GM21717 (cell line): ENCODE measurements at regions not wholly inside any gene's neighbourhood (a gene's known extent, or its start where the extent isn't known, plus 50 kb on each side); places are given as distances from the start of the nearest gene placed in this dataset.
"Not testable (repeated sequence)": the region's sequence is repeated elsewhere in the genome, so short reads cannot be mapped to it uniquely, and the experiment has no call there.

Source experiments
- ATAC-seq: cut with Tn5 transposase; IDR thresholded peaks from one replicate; pipeline ENCODE4 v1.9.1; 2021; ENCODE audit warnings: mild to moderate bottlenecking, moderate library complexity; ENCODE audit not compliant: unreplicated experiment

DNA sequence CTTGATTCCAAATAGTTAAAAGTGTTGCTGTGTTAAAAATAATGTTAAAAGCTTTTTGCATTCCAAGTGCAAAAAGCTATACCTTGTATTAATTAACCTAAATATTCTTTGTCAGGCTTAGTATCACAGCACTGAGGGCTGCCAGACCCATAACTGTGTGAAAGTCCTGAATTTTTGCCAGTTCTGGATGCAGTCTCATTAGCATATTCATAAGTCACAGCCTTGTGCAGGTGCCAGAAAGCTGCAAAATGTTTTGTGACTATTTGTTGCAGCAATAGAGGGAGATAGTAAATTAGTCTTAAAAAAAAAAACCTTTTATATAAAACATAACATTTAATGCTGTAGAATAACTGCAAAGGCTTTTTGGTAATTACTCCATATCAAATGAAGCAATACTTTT is 56.6 kb downstream of the SLITRK1 start:
- ATAC-seq, result no peak

DNA sequence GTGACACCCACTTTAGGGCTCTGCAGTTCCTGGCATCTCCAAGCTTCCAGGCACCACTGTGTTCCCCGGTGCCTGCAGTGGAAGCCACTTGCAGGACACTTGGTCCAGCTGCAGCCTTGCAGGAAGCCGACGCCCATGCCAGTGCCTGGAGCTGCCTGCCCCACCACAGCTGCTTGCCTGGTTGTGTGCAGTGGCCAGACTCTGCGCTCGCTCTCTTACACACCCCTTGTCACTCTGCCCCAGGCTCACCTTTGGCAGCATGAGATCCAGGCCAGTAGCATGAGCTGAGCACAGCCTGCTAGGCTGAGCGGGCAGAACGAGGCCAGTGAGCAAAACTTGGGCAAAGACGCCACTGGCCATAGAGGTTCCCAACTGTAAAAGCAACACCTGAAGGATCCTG is 57.7 kb downstream of the SLITRK1 start:
- no peak for ATAC-seq

DNA sequence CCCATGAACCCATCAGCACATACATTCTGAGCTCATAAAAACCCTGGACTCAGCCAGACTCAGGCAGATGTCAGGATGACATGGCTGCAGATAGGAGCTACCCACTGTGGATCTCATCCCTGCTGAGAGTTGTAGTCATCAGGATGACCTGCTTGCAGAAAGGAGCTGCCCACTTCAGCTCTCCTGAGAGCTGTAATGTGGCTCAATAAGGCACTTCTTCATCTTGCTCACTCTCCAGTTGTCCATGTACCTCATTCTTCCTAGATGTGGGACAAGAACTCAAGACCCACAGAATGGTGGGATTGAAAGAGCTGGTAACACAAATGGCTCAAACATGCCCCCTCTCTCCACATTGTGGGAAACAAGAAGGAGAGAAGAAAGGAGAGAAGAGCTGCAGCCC is 58.2 kb downstream of the SLITRK1 start:
- no peak for ATAC-seq

DNA sequence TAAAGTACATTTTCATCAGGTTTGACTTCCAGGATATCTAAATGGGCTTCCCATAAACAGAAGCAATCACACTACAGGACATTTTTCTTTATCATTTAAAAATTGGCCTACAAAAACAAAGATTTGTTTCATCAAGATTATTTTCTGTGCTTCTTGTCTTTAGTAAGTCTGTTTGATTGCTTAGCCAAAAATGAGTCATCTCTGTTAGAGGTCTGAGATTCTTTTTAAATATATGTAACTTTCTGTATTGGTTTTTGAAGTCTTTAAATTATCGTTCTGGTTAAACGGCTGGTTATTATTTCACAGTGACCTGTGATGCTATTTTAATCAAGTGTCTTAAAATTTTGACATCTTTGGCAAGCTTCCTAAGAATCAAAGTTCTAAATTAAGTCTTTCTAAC is 62.7 kb downstream of the SLITRK1 start:
- no peak for ATAC-seq

DNA sequence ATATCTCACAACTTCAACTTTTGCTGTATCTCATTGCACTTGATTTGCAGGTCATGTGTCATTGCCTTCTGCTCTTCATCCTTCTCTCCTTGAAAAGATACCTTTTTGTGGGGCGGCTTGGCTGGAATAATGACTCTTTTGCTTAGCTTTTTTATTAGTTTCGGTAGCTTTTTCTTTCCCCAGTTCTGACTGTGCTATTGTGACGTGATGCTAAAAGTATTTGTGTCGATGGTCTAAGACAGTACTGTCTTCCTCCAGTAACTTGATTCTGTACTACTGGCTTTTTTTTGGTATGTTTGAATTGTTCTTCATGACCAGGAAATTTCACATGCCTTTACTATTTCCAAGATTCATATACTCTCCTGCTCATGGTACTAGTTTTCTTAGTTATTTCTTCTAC is 63.1 kb downstream of the SLITRK1 start:
- no peak for ATAC-seq

DNA sequence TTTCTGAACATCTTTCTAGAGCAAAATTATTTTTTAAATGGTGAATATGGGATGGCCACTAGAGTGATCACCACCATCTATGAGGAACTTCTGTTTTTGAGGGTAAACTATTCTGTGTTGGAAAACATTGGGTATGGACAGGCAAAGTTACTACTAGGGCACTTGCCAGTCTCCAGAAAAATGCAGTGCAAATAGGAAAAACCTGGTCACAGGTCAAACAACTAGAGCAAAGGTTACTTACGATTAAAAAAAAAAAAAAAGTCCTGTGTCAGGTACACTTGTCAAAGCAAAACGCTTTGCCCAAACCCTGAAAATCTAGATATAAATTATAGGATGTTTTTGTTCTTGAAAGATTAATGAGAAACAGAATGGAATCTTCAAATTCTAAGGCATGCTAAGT is 66.2 kb downstream of the SLITRK1 start:
- ATAC-seq, result no peak

DNA sequence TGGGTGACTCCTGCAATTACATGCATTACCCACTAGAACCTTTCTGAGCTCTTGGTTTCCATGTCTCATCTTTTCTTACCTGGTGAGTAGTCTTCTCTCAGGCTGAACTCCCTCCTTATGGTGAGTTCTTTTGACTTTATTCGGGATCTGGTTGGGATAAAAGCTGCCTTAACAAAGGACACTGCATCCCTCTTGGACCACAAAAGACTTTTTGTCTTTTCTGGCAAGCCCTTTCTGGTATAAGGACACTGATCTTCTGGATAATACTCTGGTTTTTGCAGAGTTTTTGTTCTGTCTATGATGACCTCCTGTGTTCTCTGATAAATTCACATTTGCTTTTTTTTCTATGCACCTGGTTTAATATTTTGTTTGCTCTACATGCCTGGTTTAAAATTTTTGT is 66.7 kb downstream of the SLITRK1 start:
- no peak for ATAC-seq

DNA sequence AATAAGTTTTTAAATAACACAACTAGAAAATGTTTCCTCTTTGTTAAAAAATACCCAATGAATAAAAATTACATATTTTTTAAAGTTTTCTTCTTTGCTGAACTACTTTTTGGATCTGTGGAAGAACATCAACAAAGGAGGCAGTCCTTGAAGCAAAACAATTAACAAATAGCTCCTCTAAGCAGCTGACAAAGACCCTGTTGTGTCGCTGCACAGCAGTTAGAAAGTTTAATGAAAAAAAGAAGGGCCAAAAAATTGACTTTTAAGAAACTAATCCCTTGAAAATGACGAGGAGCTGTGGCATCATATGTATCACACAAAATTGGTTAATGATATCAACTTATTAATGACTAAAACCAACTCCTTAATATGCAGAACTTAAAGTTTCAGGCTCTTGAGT is 72.1 kb downstream of the SLITRK1 start:
- no peak for ATAC-seq

DNA sequence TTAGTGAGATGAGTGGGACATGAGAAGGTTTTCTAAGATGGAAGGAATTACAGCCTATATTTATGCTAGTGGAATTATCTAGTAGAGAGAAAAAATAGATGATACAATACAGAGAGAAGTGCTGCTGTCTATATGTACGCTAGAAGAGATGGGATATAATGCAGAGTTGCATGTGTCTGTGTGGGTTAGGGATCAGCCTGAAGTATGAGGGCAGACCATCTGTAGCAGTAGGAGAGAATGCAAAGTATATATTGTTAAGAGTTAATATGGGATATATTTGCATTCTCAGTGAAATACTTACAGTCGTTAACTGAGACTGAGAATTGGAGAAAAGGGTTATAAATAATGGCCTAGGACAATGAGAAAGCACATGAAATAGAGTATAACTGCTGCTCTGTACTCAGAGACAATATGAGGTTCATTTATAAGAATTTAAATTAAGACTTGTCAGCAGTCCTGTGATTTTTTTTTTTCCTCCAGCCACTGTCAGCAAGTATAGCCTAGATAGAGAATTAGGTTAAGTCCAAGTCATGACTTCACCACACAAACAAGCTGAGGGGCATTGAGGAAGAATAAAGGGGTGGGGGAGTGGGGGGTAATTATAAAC is 77.8 kb downstream of the SLITRK1 start:
- no peak for ATAC-seq

DNA sequence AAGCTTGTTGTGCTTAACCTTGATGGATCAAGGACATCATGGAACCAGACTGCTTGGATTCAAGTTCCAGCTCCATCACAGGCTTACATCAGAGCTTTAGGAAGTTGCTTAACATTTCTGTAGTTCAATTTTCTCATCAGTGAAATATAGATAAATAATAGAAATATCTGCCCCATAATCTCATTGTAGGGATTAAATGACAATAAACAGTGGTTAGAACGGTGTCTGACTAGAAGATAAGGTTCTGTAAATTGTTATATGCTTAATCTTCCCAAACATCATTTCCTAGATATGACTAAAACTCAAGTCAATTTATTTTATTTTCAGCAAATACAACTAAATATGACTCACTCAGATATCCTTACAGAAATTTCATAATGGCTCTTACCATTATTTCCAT is 83.5 kb downstream of the SLITRK1 start:
- ATAC-seq, result no peak

DNA sequence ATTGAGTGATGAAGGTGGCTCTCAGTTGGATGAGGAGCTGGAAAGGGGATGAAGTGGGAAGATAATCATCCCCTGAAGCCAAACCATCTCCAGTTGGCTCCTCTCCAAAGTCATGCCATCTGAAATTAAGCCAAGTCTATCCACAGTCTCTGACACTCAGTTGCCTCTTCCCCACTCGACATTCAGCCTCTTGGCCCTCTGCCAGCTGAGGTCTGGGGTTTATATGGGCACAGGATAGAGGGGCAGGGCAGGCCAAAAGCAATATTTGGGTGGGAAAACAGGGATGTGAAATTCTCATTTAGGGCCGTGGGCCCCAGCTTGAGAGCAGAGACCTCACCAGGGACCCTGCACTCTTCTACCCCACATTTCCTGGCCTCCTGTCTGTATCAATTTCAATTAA is 85.9 kb downstream of the SLITRK1 start:
- ATAC-seq, result no peak

DNA sequence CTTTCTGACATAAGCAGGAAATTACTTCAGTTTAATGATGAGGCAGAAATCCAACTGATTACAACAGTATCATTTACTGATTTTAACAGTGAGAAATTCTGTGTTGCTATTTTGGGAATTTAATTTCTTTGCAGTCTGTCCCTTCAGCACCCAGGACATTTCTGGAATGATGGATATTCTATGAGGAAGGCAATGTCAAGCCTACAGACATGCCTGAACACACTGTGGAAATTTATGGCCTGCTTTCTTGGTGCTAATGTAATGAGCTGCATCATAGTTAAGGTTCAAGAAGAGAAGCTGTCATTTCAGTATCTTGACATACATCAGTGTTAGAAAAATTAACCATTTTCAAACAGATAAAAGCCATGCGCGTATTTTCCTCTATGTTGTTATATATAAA is 87.7 kb downstream of the SLITRK1 start:
- no peak for ATAC-seq

DNA sequence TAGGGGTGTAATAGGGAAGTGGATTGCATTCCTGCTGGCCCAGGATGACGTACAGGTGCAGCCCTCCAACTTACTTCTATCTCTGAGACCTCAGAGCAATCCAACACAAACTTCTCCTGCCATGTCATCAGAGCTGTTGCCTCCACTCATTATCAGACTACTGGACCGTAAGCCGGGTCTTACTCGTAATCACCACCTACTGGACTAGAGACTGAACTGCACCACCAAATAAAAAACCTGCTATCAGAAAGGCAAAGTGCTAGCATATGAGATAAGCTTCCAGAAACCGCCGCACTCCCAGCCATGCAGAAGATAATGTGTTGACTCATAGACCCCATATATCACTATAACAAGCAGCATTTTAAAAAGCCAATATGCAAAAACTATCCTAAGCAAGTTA is 102.0 kb downstream of the SLITRK1 start:
- ATAC-seq, result peak; percentile 64

DNA sequence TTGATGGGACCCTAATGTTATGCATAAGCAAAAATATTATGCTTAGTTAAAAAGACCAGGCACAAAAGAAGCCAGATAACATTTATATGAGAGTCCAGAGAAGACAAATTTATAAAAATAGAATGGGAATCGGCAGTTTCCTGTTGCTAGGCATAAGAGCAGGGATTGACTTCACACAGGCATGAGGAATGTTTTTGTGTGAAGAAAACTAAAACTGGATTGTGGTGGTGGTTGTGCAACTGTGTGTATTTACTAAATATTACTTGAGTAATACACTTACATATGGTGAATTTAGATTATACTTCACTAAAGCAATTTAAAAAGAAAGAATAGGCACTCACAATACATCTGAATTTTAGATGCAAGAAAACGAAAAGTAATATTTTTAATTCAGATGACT is 108.3 kb downstream of the SLITRK1 start:
- ATAC-seq, result no peak

DNA sequence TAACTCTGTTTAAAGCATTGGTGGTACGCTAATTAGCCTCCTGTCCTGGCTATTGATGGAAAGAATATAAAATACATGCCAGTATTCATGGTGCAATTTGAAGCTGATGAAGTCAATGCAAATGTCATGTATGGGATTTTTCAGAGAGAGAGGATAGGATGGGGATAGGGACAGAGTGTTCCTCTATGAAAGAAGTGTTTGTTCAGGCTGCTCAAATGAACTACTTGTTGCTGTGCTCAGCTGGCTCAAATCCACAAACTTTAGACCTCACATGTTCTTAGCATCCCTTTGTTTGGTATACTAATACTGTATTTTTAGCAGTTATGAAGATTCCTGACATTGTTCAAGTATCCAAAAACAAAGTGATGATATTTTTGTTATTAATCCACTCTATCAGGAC is 116.5 kb downstream of the SLITRK1 start:
- no peak for ATAC-seq

DNA sequence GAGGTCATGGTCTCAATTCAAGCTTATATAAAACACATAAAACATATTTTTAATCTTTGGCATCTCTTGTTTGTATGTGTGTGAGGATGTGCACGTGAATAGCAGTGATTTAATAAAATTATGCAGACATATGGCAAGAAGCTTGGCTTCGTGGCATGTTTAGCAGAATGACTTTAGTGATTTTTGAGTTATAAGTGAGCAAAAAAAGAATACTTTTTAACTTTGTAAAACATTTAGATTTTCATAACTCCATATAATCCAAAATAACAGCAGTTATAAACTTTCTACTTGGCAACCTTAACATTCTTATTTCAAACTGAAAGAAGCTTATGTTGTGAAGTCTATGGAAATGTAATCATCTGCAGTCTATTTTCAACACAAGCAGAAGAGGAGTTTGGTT is 120.6 kb downstream of the SLITRK1 start:
- no peak for ATAC-seq

DNA sequence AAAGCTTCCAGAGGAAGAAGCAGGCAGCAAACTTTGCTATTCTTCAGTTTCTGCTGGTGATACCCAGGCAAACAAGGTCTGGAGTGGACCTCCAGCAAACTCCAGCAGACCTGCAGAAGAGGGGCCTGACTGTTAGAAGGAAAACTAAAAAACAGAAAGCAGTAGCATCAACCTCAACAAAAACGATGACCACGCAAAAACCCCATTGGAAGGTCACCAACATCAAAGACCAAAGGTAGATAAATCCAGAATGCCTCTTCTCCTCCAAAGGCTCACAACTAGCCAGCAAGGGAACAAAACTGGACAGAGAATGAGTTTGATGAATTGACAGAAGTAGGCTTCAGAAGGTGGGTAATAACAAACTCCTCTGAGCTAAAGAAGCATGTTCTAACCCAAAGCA is 127.1 kb downstream of the SLITRK1 start:
- not testable (repeated sequence) for ATAC-seq

DNA sequence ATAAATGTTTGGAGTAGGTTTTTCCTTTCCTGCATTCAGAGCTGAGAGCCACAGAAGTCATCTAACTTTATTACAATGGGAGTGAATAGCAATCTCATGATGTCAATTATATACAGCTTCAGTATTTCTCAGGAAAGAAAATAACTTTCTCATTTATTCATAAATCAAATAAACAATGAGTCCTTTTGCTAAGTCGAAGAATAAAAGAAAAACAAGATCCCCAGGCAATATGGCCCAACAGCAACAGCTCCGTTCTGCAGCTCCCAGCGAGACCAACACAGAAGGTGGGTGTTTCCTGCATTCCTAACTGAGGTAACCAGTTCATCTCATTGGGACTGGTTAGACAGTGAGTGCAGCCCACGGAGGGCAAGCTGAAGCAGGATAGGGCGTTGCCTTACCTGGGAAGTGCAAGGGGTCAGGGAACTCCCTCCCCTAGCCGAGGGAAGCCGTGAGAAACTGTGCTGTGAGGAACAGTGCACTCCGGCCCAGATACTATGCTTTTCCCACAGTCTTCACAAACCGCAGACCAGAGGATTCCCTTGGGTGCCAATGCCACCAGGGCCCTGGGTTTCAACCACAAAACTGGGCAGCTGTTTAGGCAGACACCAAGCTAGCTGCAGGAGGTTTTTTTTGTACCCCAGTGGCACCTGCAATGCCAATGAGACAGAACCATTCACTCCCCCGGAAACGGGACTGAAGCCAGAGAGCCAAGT is 128.2 kb downstream of the SLITRK1 start:
- no peak for ATAC-seq

DNA sequence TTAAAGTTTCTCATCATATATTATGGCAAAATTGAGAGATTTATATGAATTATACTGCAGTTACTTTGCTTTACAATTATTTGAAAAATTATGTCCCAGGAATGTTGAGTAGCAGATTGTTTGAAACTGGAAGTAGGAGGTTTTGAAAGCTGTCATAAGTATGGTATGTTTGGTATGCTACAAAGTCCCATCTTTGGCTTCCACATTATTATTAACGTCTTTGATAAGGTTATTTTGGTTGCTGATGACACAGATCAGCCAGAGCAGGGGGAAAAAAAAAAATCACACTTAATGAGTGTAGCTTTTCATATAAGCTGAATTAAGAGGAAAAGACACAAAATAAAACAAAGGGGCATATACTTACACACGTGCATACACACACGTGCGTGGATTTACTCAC is 130.1 kb downstream of the SLITRK1 start:
- ATAC-seq, result no peak

DNA sequence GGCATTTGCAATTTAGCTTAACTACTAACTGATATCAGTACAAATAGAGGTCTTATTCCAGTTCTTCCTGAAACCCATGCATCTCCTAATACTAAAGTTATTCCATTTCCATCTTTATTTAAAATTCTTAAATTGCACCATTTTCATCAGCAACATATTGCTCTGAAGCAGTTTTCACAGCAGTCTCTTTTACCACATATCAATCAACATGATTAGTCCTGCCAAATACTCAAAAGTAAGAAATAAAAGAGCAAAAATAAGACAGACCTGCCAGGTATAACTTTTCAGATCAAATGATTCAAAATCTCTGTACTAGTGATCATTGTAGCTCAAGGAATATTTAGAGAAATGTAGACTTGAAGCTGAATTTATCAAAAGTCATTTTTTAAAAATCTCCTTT is 141.7 kb downstream of the SLITRK1 start:
- no peak for ATAC-seq

DNA sequence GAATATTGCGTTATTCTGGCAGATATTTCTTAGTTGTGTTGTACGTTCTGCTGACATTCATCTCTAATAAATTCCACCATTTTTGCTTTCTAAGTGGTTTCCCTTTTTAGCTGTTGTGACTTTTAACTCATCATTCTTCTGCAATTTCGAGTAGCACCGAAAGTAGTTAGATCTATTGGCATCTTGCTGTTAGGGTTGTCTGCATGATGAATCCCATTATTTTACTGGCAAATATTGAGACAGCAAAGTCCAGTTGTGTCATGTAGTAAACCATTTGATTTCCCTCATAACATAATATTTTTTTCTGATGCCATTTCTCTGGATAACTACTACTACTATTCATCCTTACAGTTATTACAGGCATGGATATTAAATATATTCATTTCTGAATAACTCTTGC is 143.9 kb downstream of the SLITRK1 start:
- no peak for ATAC-seq

DNA sequence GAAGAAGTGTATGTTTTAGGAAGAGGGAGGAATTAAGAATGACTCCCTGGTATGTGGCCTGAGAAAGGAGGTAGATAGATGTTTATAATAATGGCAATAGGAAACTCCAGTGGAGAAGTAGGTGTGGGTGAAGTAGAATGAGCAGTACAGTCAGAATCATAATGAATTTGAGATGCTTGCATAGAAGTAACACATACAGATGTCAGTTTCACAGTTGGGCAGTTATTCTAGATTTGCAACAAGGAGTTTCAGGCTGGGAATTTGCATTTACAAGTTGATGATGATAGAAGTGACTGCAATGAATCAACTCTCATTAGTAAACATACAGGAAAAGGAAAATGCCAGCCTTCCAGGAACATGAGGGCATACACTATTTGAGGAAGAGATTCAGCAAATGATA is 149.0 kb downstream of the SLITRK1 start:
- no peak for ATAC-seq

DNA sequence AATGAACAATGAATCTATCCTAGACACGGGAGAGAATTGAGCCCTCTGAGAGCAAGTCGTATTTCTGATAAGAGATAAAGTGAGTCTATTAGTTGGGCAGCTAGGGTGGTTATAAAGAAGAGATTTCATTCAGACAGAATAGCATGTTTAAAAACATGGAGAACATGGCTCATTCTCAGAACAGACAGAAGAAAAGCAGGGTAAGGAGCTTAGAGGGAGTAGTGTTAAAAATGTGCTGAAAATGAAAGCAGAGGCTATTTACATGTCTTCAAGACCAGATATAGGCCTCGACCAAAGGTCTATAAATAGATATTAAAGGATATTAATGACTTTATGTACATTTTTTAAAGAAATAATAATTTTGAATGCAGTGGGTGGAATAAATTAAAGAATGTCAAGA is 149.5 kb downstream of the SLITRK1 start:
- no peak for ATAC-seq
